Neural cell (in vitro differentiated cells): ENCODE measurements at regions not wholly inside any gene's neighbourhood (a gene's known extent, or its start where the extent isn't known, plus 50 kb on each side); places are given as distances from the start of the nearest gene placed in this dataset.

Experiments used
- CTCF ChIP-seq: fragments of 450-650 bp; IDR thresholded peaks from 2 replicates; pipeline ENCODE4 v1.5.1; 2014; ENCODE audit warnings: antibody characterized with exemption, mild to moderate bottlenecking, moderate library complexity; ENCODE audit not compliant: poor library complexity, severe bottlenecking
- EP300 ChIP-seq: fragments of 450-650 bp; conservative IDR thresholded peaks from 2 replicates; pipeline ENCODE4 v1.6.1; 2014; ENCODE audit warnings: antibody characterized with exemption, mild to moderate bottlenecking, moderate library complexity; ENCODE audit not compliant: poor library complexity, severe bottlenecking
- EZH2 ChIP-seq: fragments of 200-600, 300-800 bp; shearing (Covaris generic), sonication (generic); IDR thresholded peaks from 2 replicates; pipeline ENCODE4 v1.6.1; 2014; ENCODE audit warnings: antibody characterized with exemption, low read length, borderline replicate concordance, mild to moderate bottlenecking; ENCODE audit not compliant: insufficient read depth, poor library complexity, severe bottlenecking
- POLR2AphosphoS5 ChIP-seq: IDR thresholded peaks from 2 replicates; pipeline ENCODE4 v1.6.1; 2012
- RAD21 ChIP-seq: fragments of 450-650 bp; conservative IDR thresholded peaks from 2 replicates; pipeline ENCODE4 v1.6.1; 2014; ENCODE audit warnings: antibody characterized with exemption, mild to moderate bottlenecking, moderate library complexity
- REST ChIP-seq: IDR thresholded peaks from 2 replicates; pipeline ENCODE4 v1.6.1; 2012; ENCODE audit warnings: borderline replicate concordance

GRCh38 chrX:124960454-124960853, 359.2 kb upstream of the TEX13C start:
- TF ChIP-seq POLR2AphosphoS5 = no peak
- no peak for TF ChIP-seq CTCF
- no peak for TF ChIP-seq RAD21
- TF ChIP-seq EP300 = no peak
- no peak for TF ChIP-seq EZH2
- no peak for TF ChIP-seq REST
